ENCODE measurements at regions not wholly inside any gene's neighbourhood (a gene's known extent, or its start where the extent isn't known, plus 50 kb on each side); places are given as distances from the start of the nearest gene placed in this dataset.

DNA sequence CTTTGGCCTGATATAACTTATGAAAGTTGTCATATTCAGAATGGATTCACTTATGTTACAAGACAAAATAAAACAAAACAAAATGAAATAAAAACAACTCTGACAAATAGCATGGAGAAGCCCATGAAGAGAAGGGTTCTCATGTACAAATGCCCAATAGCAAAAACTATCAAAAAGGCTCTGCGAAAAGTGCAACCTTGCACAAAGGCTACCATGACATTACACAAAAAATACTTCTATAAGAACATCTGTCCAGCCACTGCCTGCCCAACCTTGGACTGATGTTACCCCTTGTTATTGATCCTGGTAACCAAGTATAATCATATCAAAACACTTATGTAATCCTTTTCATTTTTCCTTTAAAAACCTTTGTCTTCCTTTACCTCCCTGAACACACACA, 213.0 kb downstream of the ATP23 start:
- H3K79me2 ChIP-seq (ENCODE audit: low read length), result no peaks in the 10 kb centered on the region
- no peak overlapping the region for H3K4me2 ChIP-seq (ENCODE audit: low read length)
- no peak overlapping the region for H3K9ac ChIP-seq (ENCODE audit: low read length)
- H3K27ac ChIP-seq (ENCODE audit: low read length), result no peak overlapping the region
- TF ChIP-seq, protein P1, sequence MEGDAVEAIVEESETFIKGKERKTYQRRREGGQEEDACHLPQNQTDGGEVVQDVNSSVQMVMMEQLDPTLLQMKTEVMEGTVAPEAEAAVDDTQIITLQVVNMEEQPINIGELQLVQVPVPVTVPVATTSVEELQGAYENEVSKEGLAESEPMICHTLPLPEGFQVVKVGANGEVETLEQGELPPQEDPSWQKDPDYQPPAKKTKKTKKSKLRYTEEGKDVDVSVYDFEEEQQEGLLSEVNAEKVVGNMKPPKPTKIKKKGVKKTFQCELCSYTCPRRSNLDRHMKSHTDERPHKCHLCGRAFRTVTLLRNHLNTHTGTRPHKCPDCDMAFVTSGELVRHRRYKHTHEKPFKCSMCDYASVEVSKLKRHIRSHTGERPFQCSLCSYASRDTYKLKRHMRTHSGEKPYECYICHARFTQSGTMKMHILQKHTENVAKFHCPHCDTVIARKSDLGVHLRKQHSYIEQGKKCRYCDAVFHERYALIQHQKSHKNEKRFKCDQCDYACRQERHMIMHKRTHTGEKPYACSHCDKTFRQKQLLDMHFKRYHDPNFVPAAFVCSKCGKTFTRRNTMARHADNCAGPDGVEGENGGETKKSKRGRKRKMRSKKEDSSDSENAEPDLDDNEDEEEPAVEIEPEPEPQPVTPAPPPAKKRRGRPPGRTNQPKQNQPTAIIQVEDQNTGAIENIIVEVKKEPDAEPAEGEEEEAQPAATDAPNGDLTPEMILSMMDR (IDR thresholded peaks at IDR 0.05; ENCODE audit: low read depth, low read length), result no peak
- TF ChIP-seq EZH2phosphoT487 (IDR thresholded peaks at IDR 0.05; ENCODE audit: low read depth), result no peak
- no peaks in the 10 kb centered on the region for H3K9me3 ChIP-seq (ENCODE audit: insufficient read depth, low read length)
- no peaks in the 10 kb centered on the region for H3K27me3 ChIP-seq (ENCODE audit: low read depth, low read length)
- H3K4me3 ChIP-seq (ENCODE audit: low read length), result no peak overlapping the region
- H2AFZ ChIP-seq (ENCODE audit: low read depth, low read length), result no peak overlapping the region
- H4K20me1 ChIP-seq (ENCODE audit: insufficient read depth, low read length), result no peaks in the 10 kb centered on the region
- no peaks in the 10 kb centered on the region for H3K4me1 ChIP-seq (ENCODE audit: low read length)
- no peaks in the 10 kb centered on the region for H3K36me3 ChIP-seq (replicated peaks; ENCODE audit: low read depth, low read length)

DNA sequence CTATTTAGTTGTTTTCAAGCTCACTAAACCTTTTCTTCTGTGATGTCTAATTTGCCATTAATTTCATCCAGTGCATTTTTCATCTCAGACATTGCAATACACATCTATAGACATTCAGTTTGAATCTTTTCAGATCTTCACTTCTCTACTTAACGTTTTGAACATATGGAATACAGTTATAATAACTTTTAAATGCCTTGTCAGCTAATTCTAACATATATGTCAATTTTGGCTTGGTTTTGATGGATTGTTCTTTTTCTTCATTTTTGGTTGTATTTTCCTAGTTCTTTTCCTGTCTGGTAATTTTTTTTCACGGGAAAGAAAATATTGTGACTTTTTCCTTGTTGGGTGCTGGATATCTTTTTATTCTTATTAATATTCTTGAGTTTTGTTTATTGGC, 215.3 kb downstream of the ATP23 start:
- Histone ChIP-seq H3K79me2 (ENCODE audit: low read length) (no peaks in the 10 kb centered on the region), H3K4me3 (ENCODE audit: low read length) (no peak overlapping the region), H2AFZ (ENCODE audit: low read depth, low read length) (no peak overlapping the region), H3K4me2 (ENCODE audit: low read length) (no peak overlapping the region), H3K27me3 (ENCODE audit: low read depth, low read length) (no peaks in the 10 kb centered on the region), H4K20me1 (ENCODE audit: insufficient read depth, low read length) (no peaks in the 10 kb centered on the region), H3K27ac (ENCODE audit: low read length) (no peak overlapping the region), H3K36me3 (replicated peaks; ENCODE audit: low read depth, low read length) (no peaks in the 10 kb centered on the region), H3K4me1 (ENCODE audit: low read length) (no peaks in the 10 kb centered on the region), H3K9ac (ENCODE audit: low read length) (no peak overlapping the region), H3K9me3 (ENCODE audit: insufficient read depth, low read length) (no peaks in the 10 kb centered on the region)
- TF ChIP-seq, protein P1 (IDR thresholded peaks at IDR 0.05; ENCODE audit: low read depth, low read length), result no peak
- TF ChIP-seq EZH2phosphoT487 (IDR thresholded peaks at IDR 0.05; ENCODE audit: low read depth), result no peak

DNA sequence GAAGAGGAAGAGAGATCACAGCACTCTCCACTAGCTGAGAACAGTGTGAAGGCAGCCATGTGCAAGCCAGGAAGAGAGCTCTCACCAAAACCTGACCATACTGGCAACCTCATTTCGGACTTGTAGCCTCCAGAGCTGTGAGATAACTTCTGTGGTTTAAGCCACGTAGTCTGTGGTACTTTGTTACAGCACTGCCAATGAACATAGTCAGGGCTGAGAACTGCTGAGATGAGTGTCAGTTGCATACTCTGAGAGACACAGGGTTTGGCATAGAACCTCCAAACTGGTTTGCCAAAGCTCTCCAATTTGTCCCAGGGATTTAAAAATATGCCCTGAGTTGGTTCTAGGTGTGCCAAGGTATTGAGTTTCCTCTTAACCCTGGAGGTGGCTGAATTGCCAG, 218.6 kb downstream of the ATP23 start:
- H3K36me3 ChIP-seq (replicated peaks; ENCODE audit: low read depth, low read length), result no peaks in the 10 kb centered on the region
- no peaks in the 10 kb centered on the region for H3K9me3 ChIP-seq (ENCODE audit: insufficient read depth, low read length)
- no peak overlapping the region for H3K27ac ChIP-seq (ENCODE audit: low read length)
- H3K4me2 ChIP-seq (ENCODE audit: low read length), result no peak overlapping the region
- H4K20me1 ChIP-seq (ENCODE audit: insufficient read depth, low read length), result no peaks in the 10 kb centered on the region
- no peak for TF ChIP-seq EZH2phosphoT487 (IDR thresholded peaks at IDR 0.05; ENCODE audit: low read depth)
- TF ChIP-seq, protein P1 (IDR thresholded peaks at IDR 0.05; ENCODE audit: low read depth, low read length), result no peak
- H3K4me1 ChIP-seq (ENCODE audit: low read length), result no peaks in the 10 kb centered on the region
- no peak overlapping the region for H2AFZ ChIP-seq (ENCODE audit: low read depth, low read length)
- H3K27me3 ChIP-seq (ENCODE audit: low read depth, low read length), result no peaks in the 10 kb centered on the region
- no peaks in the 10 kb centered on the region for H3K79me2 ChIP-seq (ENCODE audit: low read length)
- H3K4me3 ChIP-seq (ENCODE audit: low read length), result no peak overlapping the region
- no peak overlapping the region for H3K9ac ChIP-seq (ENCODE audit: low read length)

DNA sequence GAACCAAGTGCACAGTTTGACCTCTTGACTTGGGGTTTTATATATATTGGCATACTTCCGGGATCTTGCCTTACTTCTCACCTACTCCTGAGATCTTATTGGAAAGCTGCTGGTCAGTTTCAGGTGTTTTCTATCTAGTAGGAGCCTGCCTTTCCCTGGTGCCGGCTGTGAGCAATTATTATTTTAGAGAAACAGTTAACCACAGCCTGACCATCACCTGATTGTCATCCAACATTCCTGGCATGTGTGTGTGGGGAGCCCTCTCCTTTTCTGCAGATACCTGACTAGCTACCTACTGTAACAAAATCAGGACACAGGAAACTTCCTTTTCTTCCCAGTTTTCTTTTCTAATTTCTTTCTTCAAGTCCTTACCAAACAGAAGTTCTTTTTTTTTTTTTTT, 220.4 kb downstream of the ATP23 start:
- no peaks in the 10 kb centered on the region for H3K36me3 ChIP-seq (replicated peaks; ENCODE audit: low read depth, low read length)
- H3K4me3 ChIP-seq (ENCODE audit: low read length), result no peak overlapping the region
- no peaks in the 10 kb centered on the region for H3K9me3 ChIP-seq (ENCODE audit: insufficient read depth, low read length)
- H3K27me3 ChIP-seq (ENCODE audit: low read depth, low read length), result no peaks in the 10 kb centered on the region
- TF ChIP-seq, protein P1 (IDR thresholded peaks at IDR 0.05; ENCODE audit: low read depth, low read length), result no peak
- no peak for TF ChIP-seq EZH2phosphoT487 (IDR thresholded peaks at IDR 0.05; ENCODE audit: low read depth)
- no peaks in the 10 kb centered on the region for H4K20me1 ChIP-seq (ENCODE audit: insufficient read depth, low read length)
- no peak overlapping the region for H3K4me2 ChIP-seq (ENCODE audit: low read length)
- H3K9ac ChIP-seq (ENCODE audit: low read length), result no peak overlapping the region
- no peak overlapping the region for H3K27ac ChIP-seq (ENCODE audit: low read length)
- no peaks in the 10 kb centered on the region for H3K4me1 ChIP-seq (ENCODE audit: low read length)
- no peak overlapping the region for H2AFZ ChIP-seq (ENCODE audit: low read depth, low read length)
- H3K79me2 ChIP-seq (ENCODE audit: low read length), result no peaks in the 10 kb centered on the region
